GM12874 (cell line): ENCODE measurements at regions not wholly inside any gene's neighbourhood (a gene's known extent, or its start where the extent isn't known, plus 50 kb on each side); places are given as distances from the start of the nearest gene placed in this dataset.

Source experiments
- TF ChIP-seq, protein P1 (sequence below): IDR thresholded peaks from 2 replicates; pipeline ENCODE4 v1.5.1; 2011; ENCODE audit warnings: low read depth, mild to moderate bottlenecking, control low read depth, low read length, moderate library complexity; ENCODE audit not compliant: insufficient read depth

DNA sequence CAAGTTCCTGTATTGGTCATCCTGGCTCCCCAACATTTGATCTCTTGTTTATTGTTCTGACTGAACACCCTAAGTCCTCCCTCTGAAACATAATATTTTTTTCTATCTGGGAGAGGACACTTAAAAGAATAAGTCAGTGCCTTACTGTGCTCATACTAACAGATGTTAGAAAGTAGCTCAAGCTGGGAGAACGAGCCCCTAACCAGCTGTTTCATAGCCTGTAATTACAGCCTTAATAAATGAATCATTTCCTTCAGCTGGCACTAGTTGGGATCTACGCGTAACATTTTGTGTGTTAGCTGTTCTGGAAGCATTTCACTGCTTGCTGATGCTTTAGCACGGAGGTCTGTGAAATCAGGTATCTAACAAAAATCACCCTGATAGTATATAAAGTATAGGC is 345.9 kb upstream of the RIOK2 start:
- TF ChIP-seq, protein P1, sequence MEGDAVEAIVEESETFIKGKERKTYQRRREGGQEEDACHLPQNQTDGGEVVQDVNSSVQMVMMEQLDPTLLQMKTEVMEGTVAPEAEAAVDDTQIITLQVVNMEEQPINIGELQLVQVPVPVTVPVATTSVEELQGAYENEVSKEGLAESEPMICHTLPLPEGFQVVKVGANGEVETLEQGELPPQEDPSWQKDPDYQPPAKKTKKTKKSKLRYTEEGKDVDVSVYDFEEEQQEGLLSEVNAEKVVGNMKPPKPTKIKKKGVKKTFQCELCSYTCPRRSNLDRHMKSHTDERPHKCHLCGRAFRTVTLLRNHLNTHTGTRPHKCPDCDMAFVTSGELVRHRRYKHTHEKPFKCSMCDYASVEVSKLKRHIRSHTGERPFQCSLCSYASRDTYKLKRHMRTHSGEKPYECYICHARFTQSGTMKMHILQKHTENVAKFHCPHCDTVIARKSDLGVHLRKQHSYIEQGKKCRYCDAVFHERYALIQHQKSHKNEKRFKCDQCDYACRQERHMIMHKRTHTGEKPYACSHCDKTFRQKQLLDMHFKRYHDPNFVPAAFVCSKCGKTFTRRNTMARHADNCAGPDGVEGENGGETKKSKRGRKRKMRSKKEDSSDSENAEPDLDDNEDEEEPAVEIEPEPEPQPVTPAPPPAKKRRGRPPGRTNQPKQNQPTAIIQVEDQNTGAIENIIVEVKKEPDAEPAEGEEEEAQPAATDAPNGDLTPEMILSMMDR: no peak

DNA sequence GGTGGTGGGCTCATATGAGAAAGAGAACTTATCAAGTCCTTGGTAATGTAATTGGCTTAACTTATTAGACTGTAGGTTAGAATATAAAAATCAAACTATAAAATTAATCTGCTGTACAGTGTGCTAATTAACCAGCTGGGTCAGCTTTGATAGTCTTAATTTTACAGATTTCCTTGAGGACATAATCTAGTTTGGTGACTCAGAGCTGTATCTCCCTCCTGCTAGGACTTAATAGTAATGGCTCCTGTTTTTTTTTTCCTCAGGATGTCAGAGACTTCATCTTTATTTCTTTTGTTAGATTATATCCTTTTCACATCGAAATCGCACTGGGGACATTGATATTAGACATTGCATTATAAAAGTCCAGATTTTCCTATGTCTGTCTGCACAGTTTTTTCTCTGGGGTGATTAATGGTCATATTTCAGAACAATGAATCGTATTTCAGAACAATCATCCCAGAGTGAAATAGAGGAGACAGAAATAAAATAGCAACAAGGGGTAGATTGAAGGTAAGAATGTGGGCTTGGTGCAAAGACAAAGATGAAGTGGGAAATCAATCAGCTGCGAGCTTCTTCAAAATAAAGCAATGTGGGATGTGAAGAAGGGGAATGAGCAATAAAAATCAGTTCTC is 346.4 kb upstream of the RIOK2 start:
- TF ChIP-seq, protein P1: no peak

DNA sequence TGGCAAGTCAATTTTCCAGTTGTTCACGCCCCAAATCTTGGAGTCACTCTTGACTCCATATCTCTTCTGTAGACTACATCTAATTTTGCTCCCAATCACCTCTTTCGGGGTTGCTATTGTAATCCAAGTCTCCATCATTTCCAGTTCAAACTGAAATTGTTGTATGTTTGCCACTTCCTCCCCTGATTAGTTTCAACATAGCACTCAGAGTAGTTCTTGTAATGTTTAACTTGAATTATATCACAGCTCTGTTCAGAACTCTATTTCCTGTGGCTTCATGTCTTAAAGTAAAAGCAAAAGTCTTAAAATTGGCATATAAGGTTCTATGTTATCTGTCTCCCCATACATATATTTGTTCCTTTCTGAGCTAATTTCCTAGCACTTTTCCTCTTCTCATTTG is 348.5 kb upstream of the RIOK2 start:
- TF ChIP-seq, protein P1: no peak

DNA sequence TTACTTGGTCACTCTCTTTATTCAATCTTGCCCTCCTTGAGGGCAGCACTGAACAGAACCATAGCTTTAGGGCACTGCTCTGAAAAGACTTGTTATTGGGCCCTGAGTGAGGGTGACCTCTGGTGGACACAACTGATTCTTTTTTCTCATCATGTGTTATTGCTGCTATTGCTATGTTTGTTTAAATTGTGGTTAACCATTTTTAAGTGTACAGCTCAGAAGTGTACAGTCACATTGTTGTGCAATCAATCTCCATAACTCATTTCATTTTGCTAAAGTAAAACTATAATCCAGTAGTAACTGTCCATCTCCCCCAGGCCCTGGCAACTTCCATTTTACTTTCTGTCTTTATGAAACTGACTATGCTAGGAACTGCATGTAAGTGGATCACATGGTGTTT is 351.1 kb upstream of the RIOK2 start:
- TF ChIP-seq, protein P1: peak; percentile 60

DNA sequence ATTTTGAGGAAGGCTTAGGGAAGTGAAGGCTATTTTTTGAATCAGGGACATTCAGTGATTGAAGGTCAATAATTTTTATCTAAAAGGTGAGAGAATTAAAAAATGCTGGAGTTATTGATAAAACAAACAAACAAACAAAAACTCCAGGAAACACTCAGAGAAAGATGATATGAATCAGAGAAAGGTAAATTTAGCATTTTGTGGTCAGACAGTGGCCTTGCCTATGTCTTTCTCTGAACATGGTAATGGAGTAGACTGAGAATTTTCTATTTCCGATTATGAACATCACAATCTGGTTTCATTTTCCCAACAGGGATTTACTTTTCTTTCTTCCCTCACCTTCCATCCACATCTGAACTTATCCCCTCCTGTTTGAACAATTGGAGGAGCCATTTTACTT is 353.6 kb upstream of the RIOK2 start:
- TF ChIP-seq, protein P1: no peak

DNA sequence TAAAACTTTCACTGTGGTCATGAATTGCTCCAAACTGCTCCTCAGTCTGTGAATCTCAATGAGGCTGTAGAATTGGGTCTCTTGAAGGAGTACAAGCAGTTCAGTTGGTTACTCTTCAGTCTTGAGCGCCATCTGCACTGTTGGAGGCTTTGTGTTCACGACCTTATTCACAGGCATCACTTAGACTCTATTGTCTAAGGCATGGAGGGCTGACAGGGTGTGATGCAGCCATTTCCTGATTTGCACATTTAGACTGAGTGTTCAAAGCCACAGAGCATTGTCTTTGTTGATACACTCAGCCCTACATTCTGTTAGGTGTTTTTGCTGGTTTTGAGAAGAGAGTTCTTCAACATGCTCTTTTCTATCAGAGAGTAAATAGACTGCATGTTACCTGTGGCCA is 355.9 kb upstream of the RIOK2 start:
- TF ChIP-seq, protein P1: no peak

DNA sequence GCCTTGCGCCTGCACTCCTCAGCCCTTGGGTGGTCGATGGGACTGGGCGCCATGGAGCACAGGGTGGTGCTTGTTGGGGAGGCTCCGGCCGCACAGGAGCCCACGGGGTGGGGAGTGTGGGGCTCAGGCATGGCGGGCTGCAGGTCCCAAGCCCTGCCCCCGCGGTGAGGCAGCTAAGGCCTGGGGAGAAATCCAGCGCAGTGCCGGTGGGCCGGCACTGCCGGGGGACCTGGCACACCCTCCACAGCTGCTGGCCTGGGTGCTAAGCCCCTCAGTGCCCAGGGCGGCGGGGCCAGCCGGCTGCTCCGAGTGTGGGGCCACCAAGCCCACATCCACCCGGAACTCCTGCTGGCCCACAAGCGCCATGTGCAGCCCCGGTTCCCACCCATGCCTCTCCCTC is 358.8 kb upstream of the RIOK2 start:
- TF ChIP-seq, protein P1: no peak
